Hypothalamus (tissue), 51 donors: ENCODE measurements at regions not wholly inside any gene's neighbourhood (a gene's known extent, or its start where the extent isn't known, plus 50 kb on each side); places are given as distances from the start of the nearest gene placed in this dataset.
A peak's percentile ranks its signal among the peaks of the same experiment; 100 is the strongest.

Source experiments
- DNase-seq, 51 donors: peaks; one replicate each; lab custom pipeline; 2025; lab: John Stamatoyannopoulos, UW

DNA sequence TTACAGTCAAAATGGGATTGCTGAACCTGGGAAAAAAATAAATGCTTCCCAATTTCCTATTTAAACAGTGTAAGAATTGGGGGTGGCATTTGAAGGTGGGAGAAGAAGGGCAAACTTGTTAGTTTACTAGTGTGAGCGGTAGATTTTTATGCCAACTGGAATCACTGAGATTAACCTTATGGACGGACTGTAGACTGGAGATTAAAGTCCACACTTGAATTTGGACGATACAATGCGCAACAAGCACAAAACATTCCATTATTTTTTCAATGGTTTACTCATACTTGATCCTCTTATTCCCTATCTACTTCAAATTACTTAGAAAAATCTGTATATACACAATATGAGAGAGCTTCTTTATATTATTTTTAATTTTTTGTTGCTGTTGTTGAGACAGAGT is 269.6 kb upstream of the KLF14 start:
- no peak for DNase-seq

GRCh38 chr7:131004371-131004770 is 270.4 kb upstream of the KLF14 start:
- DNase-seq = no peak

DNA sequence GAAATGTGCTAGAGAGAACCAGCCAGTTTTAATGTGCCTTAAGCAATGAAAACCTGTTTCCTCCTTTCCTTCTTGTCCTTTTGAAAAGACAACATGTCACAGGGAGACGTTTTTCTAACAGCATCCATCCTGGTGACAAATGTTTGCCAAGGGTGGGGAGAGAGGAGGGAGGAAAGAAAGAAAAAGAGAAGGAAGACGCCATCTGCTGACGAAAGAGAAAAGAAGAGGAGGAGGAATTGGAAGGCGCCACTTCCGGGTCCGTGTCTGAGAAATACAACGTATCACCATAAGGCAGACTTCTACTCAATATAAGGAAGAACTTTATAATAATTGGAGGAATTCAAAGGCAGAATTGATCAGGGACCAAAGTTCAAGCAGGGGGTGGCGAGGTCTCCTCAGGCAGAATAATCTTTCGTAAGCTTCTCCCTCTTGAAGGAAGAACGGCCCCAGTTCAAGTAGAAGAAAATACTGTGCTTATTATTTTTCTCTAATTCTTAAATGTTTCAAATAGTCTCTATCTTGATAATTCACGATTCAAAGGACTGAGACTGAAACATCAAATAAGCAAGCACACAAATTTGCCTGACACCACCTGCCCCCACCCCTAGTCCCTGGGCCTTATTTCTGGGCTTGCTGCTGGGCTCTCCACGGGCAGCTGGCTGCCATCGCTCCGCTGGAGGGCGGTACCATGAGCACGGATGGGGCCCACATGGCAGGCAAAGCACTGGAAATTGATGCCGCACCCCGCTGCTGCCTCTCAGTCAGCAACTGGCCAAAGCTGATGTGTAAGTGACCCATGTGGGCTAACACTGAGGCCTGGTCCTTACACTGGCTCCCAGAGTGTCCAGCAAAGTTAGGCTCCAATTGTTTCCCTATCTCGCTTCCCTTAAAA is 273.7 kb upstream of the KLF14 start:
- DNase-seq = peak in 31 of 51 donors; percentile 4 to 75 (median 42)

DNA sequence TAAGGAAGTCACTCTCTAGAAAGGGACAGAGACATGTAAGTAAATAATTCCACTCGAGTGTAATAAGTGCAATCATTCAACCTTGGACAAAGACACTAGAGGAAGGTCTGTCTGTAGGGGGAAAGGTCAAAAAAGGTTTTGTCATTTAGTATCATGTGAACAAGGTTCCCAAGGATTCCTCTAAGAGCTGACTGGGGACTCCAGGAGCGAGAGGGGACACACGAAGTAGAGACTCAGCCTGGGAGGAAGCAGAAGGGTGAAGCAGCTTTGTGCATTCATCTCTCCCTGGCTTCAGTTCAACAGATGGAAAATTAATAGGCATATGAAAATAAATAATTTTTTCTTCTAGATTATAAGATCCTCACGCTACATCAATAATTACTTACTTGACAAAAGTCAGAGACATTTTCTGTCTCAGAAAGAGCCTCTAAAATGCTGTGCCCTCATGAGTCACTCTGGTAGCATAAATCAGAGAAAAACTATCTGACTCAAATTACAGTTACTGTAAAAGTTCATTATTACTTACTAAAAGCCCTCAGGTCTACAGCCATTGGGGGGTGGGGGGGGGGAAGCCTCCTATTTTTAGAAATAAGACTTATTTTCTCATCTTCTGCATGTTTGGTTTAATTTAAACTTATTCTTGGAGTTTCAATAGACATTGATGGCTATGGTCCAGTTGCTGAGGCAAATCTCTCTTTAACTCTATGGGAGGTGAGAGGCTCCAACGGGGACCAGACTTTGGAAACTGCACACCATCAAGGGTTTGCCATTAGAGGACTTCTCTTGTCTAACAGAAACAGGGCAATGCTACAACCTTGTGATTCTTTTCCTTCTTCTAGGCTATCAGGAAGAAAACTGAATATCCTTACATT is 275.1 kb upstream of the KLF14 start:
- no peak for DNase-seq

GRCh38 chr7:131010029-131010716 is 276.2 kb upstream of the KLF14 start:
- no peak for DNase-seq

DNA sequence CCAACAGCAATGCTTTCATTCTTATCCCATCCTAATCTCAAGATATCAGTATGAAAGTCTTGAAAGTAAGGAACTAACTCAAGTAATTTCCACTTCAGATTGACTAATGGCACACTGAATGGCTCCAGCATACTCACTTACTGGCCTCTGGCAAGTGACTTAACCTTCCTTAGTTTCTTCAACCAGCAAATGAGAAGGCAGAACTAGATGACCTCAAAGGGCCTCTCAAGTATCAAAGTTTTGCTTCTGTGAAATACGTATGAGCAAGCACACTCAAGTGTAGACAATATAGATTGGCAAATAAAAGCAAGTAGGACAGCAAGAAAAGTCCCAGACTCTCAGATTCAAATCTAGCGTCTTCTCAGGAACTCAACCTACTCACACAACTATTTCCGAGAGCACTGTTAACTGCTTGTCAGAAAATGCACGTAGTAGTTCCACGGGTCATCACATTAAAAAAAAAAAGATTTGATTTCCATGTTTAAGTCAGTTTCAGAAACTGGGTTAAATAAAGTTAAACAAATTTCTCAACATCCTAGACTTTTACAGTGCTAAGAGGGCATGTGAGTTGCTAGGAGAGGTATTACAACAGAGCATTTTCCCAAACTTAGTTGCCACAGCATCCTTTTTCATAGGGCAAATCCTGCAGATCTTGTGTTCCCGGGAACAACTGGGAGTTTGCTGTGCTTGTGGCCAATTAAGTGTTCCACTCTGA is 276.9 kb upstream of the KLF14 start:
- no peak for DNase-seq

GRCh38 chr7:131011432-131011742 is 277.4 kb upstream of the KLF14 start:
- DNase-seq = peak in 37 of 51 donors; percentile 21 to 86 (median 57)

GRCh38 chr7:131011976-131012375 is 278.0 kb upstream of the KLF14 start:
- no peak for DNase-seq

- no peak for DNase-seq
Measured at GRCh38 chr7:131012477-131013031, 278.5 kb upstream of the KLF14 start.

DNA sequence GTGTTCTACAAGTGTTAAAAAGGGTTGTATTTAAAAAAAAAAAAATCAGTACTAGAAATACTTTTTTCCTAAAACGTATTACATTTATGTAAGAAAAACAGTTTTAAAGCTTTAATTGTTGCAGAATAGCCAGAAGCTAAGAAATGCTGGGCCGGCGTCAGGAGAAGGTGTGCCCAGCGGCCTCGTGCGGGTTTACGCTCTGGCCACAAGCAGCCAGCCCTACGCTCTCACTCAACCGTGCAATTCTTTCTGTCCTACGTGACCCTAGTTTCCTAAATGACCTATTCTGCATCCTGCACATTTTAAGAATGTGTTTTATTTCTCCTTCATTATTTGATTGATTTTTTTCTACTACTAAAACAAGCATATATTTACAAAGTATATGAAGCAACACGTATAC is 279.7 kb upstream of the KLF14 start:
- DNase-seq = no peak

DNA sequence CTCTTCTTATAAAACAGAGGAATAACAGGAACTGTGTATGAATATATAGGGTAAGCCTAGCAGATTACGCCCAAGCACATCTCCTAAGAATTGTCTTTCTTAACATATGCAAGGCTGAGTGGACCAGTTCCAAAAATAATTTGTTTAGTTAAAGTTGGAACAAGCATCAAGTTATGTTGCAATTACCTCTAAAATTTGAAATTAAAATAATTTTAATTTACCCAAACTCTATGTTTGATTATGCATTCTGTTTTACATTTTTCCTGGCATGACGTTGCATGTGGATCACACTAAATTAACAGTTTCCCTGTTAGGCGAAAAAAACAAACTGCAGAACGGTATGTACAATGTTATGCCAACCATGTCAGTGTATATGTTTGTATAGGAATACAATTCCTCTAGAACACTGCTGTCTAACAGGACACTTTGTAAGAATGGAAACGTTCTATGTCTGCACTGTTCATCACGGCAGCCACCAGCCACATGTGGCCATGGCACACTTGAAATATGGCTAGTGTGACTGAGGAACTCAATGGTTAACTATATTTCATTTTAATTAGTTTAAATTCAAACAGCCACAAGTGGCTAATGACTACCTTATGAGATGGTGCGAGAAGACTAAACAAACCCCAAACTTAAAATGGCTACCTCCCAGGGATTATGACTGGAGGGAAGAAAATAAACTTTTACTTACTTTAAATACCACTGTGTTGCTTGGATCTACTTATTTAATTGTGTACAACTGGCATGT is 281.1 kb upstream of the KLF14 start:
- DNase-seq = no peak

DNA sequence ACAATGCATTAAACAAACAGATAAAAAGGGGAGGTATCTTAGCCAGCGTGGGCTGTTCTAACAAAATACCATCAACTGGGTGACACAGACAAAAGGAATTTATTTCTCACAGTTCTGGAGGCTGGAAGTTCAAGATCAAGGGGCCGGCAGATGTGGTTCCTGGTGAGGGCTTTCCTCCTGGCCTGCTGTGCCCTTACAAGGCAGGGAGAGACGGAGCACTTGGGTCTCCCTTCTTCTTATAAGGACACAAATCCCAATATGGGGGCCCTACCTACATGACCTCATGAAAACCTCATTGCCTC is 281.6 kb upstream of the KLF14 start:
- DNase-seq = no peak

GRCh38 chr7:131016230-131016629 is 282.2 kb upstream of the KLF14 start:
- no peak for DNase-seq

GRCh38 chr7:131019351-131019750 is 285.3 kb upstream of the KLF14 start:
- no peak for DNase-seq

- DNase-seq = no peak
Measured at GRCh38 chr7:131020759-131021261, 286.8 kb upstream of the KLF14 start.

GRCh38 chr7:131021460-131021859 is 287.5 kb upstream of the KLF14 start:
- DNase-seq = no peak

DNA sequence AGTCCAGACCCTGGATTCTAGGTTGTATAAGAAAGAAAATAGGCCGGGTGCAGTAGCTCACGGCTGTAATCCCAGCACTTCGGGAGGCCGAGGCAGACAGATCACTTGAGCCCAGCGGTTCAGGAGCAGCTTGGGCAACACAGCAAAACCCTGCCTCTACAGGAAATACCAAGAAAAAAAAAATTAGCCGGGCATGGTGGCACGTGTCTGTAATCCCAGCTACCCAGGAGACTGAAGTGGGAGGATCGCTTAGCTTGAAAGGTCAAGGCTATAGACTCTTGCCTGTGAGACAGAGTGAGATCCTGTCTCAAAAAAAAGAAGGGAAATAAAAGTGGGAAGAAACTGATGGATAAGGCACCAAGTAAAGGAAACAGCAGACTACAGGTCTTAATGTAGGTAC is 287.9 kb upstream of the KLF14 start:
- no peak for DNase-seq

GRCh38 chr7:131026297-131027000 is 292.4 kb upstream of the KLF14 start:
- DNase-seq = no peak

DNA sequence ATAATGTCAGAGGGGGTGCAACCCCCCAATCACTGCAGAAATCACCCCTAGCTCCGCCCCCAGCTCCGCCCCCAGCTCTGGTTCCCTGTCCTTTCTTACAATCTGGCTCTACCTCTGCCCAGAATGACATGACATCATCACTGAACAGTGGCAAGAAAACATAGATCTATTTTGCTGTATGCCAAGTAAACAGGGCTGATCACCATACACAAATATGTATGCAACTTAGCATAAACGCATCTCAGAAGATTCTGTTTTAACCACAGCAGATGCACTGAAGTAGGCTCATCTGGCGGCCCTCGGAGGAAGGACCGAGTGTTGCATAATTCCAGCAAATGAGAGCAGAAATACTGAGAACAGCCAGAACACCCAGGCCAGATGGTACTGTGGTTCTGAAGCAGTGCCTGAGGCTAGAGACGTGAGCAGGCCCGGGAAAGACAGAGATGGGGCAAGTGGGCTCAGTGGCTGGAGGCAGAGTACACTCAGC is 293.3 kb upstream of the KLF14 start:
- peak in 11 of 51 donors; percentile 9 to 44 (median 21) for DNase-seq
